Type B pancreatic cell (in vitro differentiated cells): ENCODE measurements at regions not wholly inside any gene's neighbourhood (a gene's known extent, or its start where the extent isn't known, plus 50 kb on each side); places are given as distances from the start of the nearest gene placed in this dataset.
A peak's percentile ranks its signal among the peaks of the same experiment; 100 is the strongest.

Experiments
- DNase-seq: peaks from one replicate; pipeline ENCODE4 v3.0.0; 2021; ENCODE audit warnings: mixed read lengths; ENCODE audit not compliant: unreplicated experiment; ENCODE audit errors: extremely low spot score
- H3K27ac Mint-ChIP-seq: 2 replicates; pipeline ENCODE4 v1.8.0; 2021; ENCODE audit warnings: mild to moderate bottlenecking, mixed read lengths
- H3K27me3 Mint-ChIP-seq: 2 replicates; pipeline ENCODE4 v1.8.0; 2021; ENCODE audit warnings: mixed read lengths
- H3K36me3 Mint-ChIP-seq: 2 replicates; pipeline ENCODE4 v1.8.0; 2021; ENCODE audit warnings: mixed read lengths
- H3K4me1 Mint-ChIP-seq: one replicate; pipeline ENCODE4 v1.8.0; 2021; ENCODE audit warnings: mixed read lengths; ENCODE audit not compliant: unreplicated experiment
- H3K4me3 Mint-ChIP-seq: 2 replicates; pipeline ENCODE4 v1.8.0; 2021; ENCODE audit warnings: mild to moderate bottlenecking, mixed read lengths
- H3K9me3 Mint-ChIP-seq: 2 replicates; pipeline ENCODE4 v1.8.0; 2021; ENCODE audit warnings: mixed read lengths
- CTCF ChIP-seq: fragments of 200-600 bp; sonication (generic); conservative IDR thresholded peaks from 2 replicates; pipeline ENCODE4 v1.5.0; 2021; ENCODE audit warnings: antibody characterized with exemption, mild to moderate bottlenecking

DNA sequence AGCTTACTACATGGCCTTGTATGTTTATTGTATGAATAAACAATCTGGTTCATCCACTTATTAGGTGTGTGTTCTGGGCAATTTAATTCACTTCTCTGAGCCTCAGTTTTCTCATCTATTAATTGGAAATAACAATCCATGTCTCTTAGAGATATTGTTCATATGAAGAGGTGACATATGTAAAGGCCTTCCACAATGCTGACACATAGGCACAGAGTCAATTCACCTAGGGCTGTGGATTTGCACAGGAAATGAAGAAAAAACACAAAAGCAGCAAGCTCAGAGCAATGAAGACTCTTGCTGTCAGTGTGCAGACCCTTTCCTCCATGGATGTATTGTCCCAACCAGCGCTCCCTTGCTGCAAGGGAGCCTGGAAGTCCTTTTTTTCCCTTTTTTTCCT is 195.2 kb upstream of the CAMK1G start:
- no peaks in the 10 kb centered on the region for H3K36me3 Mint-ChIP-seq

GRCh38 chr1:209389258-209389657 is 194.3 kb upstream of the CAMK1G start:
- DNase-seq: no peak
- no peak for TF ChIP-seq CTCF
- peak overlapping the region; percentile 33 for H3K27ac Mint-ChIP-seq
- peaks cover 9% of the 10 kb centered on the region for H3K9me3 Mint-ChIP-seq
- H3K27me3 Mint-ChIP-seq: no peaks in the 10 kb centered on the region
- no peaks in the 10 kb centered on the region for H3K36me3 Mint-ChIP-seq
- H3K4me1 Mint-ChIP-seq: peaks cover 18% of the 10 kb centered on the region
- no peak overlapping the region for H3K4me3 Mint-ChIP-seq

More for the DNA sequence above, 195.2 kb upstream of the CAMK1G start:
- Mint-ChIP-seq H3K9me3 (peaks cover 9% of the 10 kb centered on the region), H3K4me1 (peaks cover 27% of the 10 kb centered on the region), H3K4me3 (no peak overlapping the region), H3K27ac (no peak overlapping the region), H3K27me3 (no peaks in the 10 kb centered on the region)
- TF ChIP-seq CTCF: no peak
- no peak for DNase-seq

GRCh38 chr1:209389975-209390374 is 193.5 kb upstream of the CAMK1G start:
- Mint-ChIP-seq H3K27me3 (no peaks in the 10 kb centered on the region), H3K4me3 (no peak overlapping the region), H3K36me3 (no peaks in the 10 kb centered on the region), H3K4me1 (peaks cover 17% of the 10 kb centered on the region), H3K9me3 (peaks cover 9% of the 10 kb centered on the region), H3K27ac (no peak overlapping the region)
- TF ChIP-seq CTCF: no peak
- no peak for DNase-seq

DNA sequence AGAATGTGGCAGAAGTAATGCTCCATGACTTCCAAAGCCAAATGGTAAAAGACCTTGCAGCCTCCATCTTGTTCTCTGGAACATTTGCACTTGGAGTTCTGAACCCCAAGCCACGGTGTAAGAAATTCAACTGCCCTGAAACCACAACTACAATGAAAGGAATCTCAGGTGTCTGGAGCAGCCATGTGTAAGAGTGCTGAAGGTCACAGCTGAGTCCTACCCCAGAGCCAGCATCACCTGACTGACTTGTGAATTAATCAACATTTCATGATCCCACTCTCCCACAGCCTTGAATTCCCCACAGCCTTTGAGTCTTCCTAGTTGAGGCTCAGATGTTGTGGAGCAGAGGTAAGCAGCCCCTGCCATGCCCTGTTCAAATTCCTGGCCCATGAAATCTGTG is 192.8 kb upstream of the CAMK1G start:
- no peak for TF ChIP-seq CTCF
- peaks cover 21% of the 10 kb centered on the region for H3K4me1 Mint-ChIP-seq
- no peak overlapping the region for H3K27ac Mint-ChIP-seq
- no peak overlapping the region for H3K4me3 Mint-ChIP-seq
- no peaks in the 10 kb centered on the region for H3K27me3 Mint-ChIP-seq
- DNase-seq: no peak
- peaks cover 9% of the 10 kb centered on the region for H3K9me3 Mint-ChIP-seq
- H3K36me3 Mint-ChIP-seq: no peaks in the 10 kb centered on the region

- peaks cover 9% of the 10 kb centered on the region for H3K9me3 Mint-ChIP-seq
- no peaks in the 10 kb centered on the region for H3K27me3 Mint-ChIP-seq
- TF ChIP-seq CTCF: no peak
- H3K4me3 Mint-ChIP-seq: no peak overlapping the region
- no peak for DNase-seq
- peaks cover 23% of the 10 kb centered on the region for H3K4me1 Mint-ChIP-seq
- H3K27ac Mint-ChIP-seq: no peak overlapping the region
- H3K36me3 Mint-ChIP-seq: no peaks in the 10 kb centered on the region
These were observed 191.7 kb upstream of the CAMK1G start for GRCh38 chr1:209391792-209392191.

GRCh38 chr1:209395169-209395568 is 188.3 kb upstream of the CAMK1G start:
- Mint-ChIP-seq H3K4me1 (peaks cover 32% of the 10 kb centered on the region), H3K9me3 (no peaks in the 10 kb centered on the region), H3K27ac (peak overlapping the region; percentile 53), H3K4me3 (peak overlapping the region; percentile 35), H3K36me3 (no peaks in the 10 kb centered on the region), H3K27me3 (no peaks in the 10 kb centered on the region)
- TF ChIP-seq CTCF: no peak
- no peak for DNase-seq
